GM23338 (cell line): ENCODE measurements at regions not wholly inside any gene's neighbourhood (a gene's known extent, or its start where the extent isn't known, plus 50 kb on each side); places are given as distances from the start of the nearest gene placed in this dataset.

ENCODE experiments used
- CTCF ChIP-seq, 2 experiments: fragments of 200-600 bp in 1 of 2; sonication (generic) in 1 of 2; conservative IDR thresholded peaks; 2 replicates each; pipeline versions ENCODE4 v1.5.1 to v1.6.1; 2016 to 2017; ENCODE audit warnings: antibody characterized with exemption in 2 of 2, low read depth in 2 of 2, mild to moderate bottlenecking in 2 of 2, moderate library complexity in 1 of 2
- NANOG ChIP-seq: IDR thresholded peaks from 2 replicates; pipeline ENCODE4 v1.6.1; 2016; ENCODE audit warnings: antibody characterized with exemption, borderline replicate concordance
- REST ChIP-seq: IDR thresholded peaks from one replicate; pipeline ENCODE4 v1.6.1; 2018; ENCODE audit warnings: antibody characterized with exemption; ENCODE audit not compliant: unreplicated experiment

DNA sequence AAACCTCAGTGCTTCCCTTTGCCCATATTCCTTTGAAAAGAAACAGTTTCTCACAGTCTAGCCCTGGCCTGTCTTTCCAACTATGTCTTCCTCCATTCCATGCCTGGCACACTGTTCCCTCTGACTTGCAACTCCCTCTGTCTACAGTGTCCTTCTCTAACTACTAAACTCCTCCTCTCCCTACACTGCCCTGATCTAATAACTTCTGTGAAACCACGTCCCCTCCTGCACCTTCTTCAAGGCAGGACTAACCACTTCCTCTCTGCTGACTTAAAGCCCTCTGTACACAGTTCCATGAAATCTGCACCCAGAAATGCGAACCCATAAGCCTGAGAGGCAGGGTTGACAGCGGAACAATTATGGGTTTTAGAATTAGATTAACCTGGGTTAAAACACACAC is 62.2 kb upstream of the ATP1B1 start:
- TF ChIP-seq REST (no peak), CTCF (conservative IDR thresholded peaks at IDR 0.05; ENCODE audit: low read depth in 2 of 2) (no peak), NANOG (no peak)
